ENCODE measurements at regions not wholly inside any gene's neighbourhood (a gene's known extent, or its start where the extent isn't known, plus 50 kb on each side); places are given as distances from the start of the nearest gene placed in this dataset.

- Histone ChIP-seq H3K9ac (ENCODE audit: low read length) (no peak overlapping the region), H3K4me2 (ENCODE audit: low read length) (no peak overlapping the region), H3K27me3 (ENCODE audit: insufficient read depth, low read depth, low read length) (no peaks in the 10 kb centered on the region), H3K9me3 (ENCODE audit: low read length) (no peaks in the 10 kb centered on the region), H2AFZ (ENCODE audit: low read depth, low read length) (no peak overlapping the region), H3K79me2 (replicated peaks; ENCODE audit: insufficient read depth, low read length) (no peaks in the 10 kb centered on the region), H3F3A (ENCODE audit: insufficient read depth, low read length, poor library complexity, severe bottlenecking) (no peaks in the 10 kb centered on the region), H3K9me2 (ENCODE audit: insufficient read depth, low read length) (no peaks in the 10 kb centered on the region), H3K27ac (ENCODE audit: low read length) (no peak overlapping the region), H3K4me3 (ENCODE audit: low read length) (no peak overlapping the region), H4K20me1 (ENCODE audit: insufficient read depth) (no peaks in the 10 kb centered on the region), H3K36me3 (ENCODE audit: insufficient read depth, low read length) (no peaks in the 10 kb centered on the region)
- TF ChIP-seq, protein P1, sequence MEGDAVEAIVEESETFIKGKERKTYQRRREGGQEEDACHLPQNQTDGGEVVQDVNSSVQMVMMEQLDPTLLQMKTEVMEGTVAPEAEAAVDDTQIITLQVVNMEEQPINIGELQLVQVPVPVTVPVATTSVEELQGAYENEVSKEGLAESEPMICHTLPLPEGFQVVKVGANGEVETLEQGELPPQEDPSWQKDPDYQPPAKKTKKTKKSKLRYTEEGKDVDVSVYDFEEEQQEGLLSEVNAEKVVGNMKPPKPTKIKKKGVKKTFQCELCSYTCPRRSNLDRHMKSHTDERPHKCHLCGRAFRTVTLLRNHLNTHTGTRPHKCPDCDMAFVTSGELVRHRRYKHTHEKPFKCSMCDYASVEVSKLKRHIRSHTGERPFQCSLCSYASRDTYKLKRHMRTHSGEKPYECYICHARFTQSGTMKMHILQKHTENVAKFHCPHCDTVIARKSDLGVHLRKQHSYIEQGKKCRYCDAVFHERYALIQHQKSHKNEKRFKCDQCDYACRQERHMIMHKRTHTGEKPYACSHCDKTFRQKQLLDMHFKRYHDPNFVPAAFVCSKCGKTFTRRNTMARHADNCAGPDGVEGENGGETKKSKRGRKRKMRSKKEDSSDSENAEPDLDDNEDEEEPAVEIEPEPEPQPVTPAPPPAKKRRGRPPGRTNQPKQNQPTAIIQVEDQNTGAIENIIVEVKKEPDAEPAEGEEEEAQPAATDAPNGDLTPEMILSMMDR (IDR thresholded peaks at IDR 0.05; ENCODE audit: poor library complexity, severe bottlenecking), result no peak
- TF ChIP-seq EZH2 (IDR thresholded peaks at IDR 0.05; ENCODE audit: borderline replicate concordance, insufficient read depth, low read length, poor library complexity, severe bottlenecking) (no peak), EP300 (conservative IDR thresholded peaks at IDR 0.05; ENCODE audit: poor library complexity, severe bottlenecking) (no peak), SMC3 (conservative IDR thresholded peaks at IDR 0.05; ENCODE audit: poor library complexity) (no peak), RAD21 (conservative IDR thresholded peaks at IDR 0.05) (no peak), POLR2AphosphoS5 (IDR thresholded peaks at IDR 0.05) (no peak), MXI1 (conservative IDR thresholded peaks at IDR 0.05; ENCODE audit: poor library complexity, severe bottlenecking) (no peak), REST (IDR thresholded peaks at IDR 0.05; ENCODE audit: borderline replicate concordance) (no peak), TAF1 (IDR thresholded peaks at IDR 0.05; ENCODE audit: low read depth) (no peak)
Observed at GRCh38 chr13:59423708-59424340, 739.9 kb downstream of the DIAPH3 start.

- H2AFZ ChIP-seq (ENCODE audit: low read depth, low read length), result no peak overlapping the region
Observed at GRCh38 chr13:59424661-59425060, 739.1 kb downstream of the DIAPH3 start.

More at GRCh38 chr13:59424661-59425060, 739.1 kb downstream of the DIAPH3 start:
- no peak for TF ChIP-seq SMC3 (conservative IDR thresholded peaks at IDR 0.05; ENCODE audit: poor library complexity)
- TF ChIP-seq EP300 (conservative IDR thresholded peaks at IDR 0.05; ENCODE audit: poor library complexity, severe bottlenecking), result no peak
- H3K79me2 ChIP-seq (replicated peaks; ENCODE audit: insufficient read depth, low read length), result no peaks in the 10 kb centered on the region
- H3K9me2 ChIP-seq (ENCODE audit: insufficient read depth, low read length), result no peaks in the 10 kb centered on the region
- H3K4me3 ChIP-seq (ENCODE audit: low read length), result no peak overlapping the region
- H4K20me1 ChIP-seq (ENCODE audit: insufficient read depth), result no peaks in the 10 kb centered on the region
- H3K27ac ChIP-seq (ENCODE audit: low read length), result no peak overlapping the region
- H3K36me3 ChIP-seq (ENCODE audit: insufficient read depth, low read length), result no peaks in the 10 kb centered on the region
- no peaks in the 10 kb centered on the region for H3K27me3 ChIP-seq (ENCODE audit: insufficient read depth, low read depth, low read length)
- H3K9me3 ChIP-seq (ENCODE audit: low read length), result no peaks in the 10 kb centered on the region
- H3K9ac ChIP-seq (ENCODE audit: low read length), result no peak overlapping the region
- no peak overlapping the region for H3K4me2 ChIP-seq (ENCODE audit: low read length)
- no peaks in the 10 kb centered on the region for H3F3A ChIP-seq (ENCODE audit: insufficient read depth, low read length, poor library complexity, severe bottlenecking)
